ENCODE measurements at regions not wholly inside any gene's neighbourhood (a gene's known extent, or its start where the extent isn't known, plus 50 kb on each side); places are given as distances from the start of the nearest gene placed in this dataset.
"Not testable (repeated sequence)": the region's sequence is repeated elsewhere in the genome, so short reads cannot be mapped to it uniquely, and the experiment has no call there.

DNA sequence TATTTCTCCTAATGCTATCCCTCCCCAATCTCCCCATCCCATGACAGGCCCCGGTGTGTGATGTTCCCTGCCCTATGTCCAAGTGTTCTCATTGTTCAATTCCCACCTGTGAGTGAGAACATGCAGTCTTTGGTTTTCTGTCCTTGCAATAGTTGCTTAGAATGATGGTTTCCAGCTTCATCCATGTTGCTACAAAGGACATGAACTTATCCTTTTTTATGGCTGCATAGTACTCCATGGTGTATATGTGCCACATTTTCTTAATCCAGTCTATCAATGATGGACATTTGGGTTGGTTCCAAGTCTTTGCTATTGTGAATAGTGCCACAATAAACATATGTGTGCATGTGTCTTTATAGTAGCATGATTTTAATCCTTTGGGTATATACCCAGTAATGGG is 51.3 kb upstream of the RIOK2 start:
- H3K4me3 Mint-ChIP-seq; H3K27ac Mint-ChIP-seq; H3K27me3 Mint-ChIP-seq (ENCODE audit: low read depth); DNase-seq (ENCODE audit: low spot score in 2 of 2, unreplicated experiment in 2 of 2); H3K4me1 Mint-ChIP-seq; H3K36me3 Mint-ChIP-seq: not testable (repeated sequence)
- peaks cover 29% of the 10 kb centered on the region for H3K9me3 Mint-ChIP-seq

DNA sequence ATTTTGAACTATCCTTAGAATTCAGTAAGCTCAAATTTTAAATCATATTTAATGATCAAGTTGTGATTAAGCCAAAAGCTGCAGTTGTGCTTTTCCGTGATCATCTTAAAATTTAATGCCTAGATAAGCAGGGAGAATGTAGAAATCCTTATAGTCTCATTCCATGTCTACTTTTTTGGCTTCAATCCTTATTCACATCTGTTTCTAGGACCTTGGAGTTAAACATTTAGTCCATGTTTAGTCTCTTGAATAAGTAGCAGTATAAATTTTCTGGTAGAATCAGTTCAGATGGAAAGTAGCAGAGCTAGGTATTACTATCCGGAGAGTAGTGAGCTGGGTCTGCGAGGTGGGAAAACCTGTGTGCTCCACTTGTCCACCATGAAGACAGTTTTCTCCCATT is 59.3 kb upstream of the RIOK2 start:
- Mint-ChIP-seq H3K36me3 (no peaks in the 10 kb centered on the region), H3K4me1 (no peaks in the 10 kb centered on the region), H3K27ac (no peak overlapping the region), H3K27me3 (ENCODE audit: low read depth) (no peaks in the 10 kb centered on the region), H3K4me3 (no peak overlapping the region), H3K9me3 (peaks cover 15% of the 10 kb centered on the region)
- DNase-seq (ENCODE audit: low spot score in 2 of 2, unreplicated experiment in 2 of 2), result no peak
- TF ChIP-seq, protein P1, sequence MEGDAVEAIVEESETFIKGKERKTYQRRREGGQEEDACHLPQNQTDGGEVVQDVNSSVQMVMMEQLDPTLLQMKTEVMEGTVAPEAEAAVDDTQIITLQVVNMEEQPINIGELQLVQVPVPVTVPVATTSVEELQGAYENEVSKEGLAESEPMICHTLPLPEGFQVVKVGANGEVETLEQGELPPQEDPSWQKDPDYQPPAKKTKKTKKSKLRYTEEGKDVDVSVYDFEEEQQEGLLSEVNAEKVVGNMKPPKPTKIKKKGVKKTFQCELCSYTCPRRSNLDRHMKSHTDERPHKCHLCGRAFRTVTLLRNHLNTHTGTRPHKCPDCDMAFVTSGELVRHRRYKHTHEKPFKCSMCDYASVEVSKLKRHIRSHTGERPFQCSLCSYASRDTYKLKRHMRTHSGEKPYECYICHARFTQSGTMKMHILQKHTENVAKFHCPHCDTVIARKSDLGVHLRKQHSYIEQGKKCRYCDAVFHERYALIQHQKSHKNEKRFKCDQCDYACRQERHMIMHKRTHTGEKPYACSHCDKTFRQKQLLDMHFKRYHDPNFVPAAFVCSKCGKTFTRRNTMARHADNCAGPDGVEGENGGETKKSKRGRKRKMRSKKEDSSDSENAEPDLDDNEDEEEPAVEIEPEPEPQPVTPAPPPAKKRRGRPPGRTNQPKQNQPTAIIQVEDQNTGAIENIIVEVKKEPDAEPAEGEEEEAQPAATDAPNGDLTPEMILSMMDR (IDR thresholded peaks at IDR 0.05; ENCODE audit: unreplicated experiment), result no peak

DNA sequence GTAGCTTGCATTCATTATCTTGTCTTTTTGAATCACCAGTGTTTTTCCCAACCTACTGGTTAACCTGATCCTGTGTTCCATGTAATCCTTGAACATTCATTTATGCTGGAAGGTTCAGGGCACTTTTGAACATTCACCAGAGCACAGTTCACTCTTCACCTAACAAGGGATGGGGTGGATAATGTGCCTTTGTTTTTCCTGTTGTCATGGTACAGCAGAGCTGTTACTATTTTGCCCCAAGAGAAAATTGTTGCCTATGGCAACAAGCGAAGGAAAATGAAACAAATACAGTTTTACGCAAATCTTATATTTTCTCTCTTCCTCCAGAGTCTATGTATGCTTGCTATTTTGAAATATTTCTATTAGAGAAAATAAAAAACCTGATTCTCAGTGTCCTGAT is 60.3 kb upstream of the RIOK2 start:
- peaks cover 1% of the 10 kb centered on the region for H3K27me3 Mint-ChIP-seq (ENCODE audit: low read depth)

DNA sequence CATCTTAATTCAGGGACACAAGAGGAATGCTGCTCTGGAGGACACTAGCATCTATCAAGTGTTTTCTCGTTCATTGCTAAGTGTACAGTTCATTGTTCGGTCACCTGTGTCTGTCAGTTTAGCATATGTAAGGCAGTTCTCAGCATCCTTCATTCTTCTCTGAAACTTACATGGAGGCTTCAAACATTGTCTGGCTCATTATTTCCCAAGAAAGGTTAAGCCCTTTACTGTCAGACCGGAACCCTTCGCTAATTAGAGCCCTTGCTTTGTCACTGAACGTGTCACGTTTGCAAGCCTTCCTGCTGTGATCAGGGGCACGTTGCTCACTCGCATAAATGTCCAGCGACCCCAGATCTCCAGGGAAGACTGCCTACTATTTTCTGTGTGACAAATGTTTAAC is 62.3 kb upstream of the RIOK2 start:
- Mint-ChIP-seq H3K4me1 (no peaks in the 10 kb centered on the region), H3K9me3 (peaks cover 6% of the 10 kb centered on the region), H3K36me3 (no peaks in the 10 kb centered on the region), H3K4me3 (no peak overlapping the region), H3K27ac (no peak overlapping the region), H3K27me3 (ENCODE audit: low read depth) (peaks cover 1% of the 10 kb centered on the region)
- TF ChIP-seq, protein P1 (IDR thresholded peaks at IDR 0.05; ENCODE audit: unreplicated experiment), result no peak
- DNase-seq (ENCODE audit: low spot score in 2 of 2, unreplicated experiment in 2 of 2), result no peak

More for the DNA sequence above, 60.3 kb upstream of the RIOK2 start:
- H3K4me3 Mint-ChIP-seq, result no peak overlapping the region
- H3K27ac Mint-ChIP-seq, result no peak overlapping the region
- no peaks in the 10 kb centered on the region for H3K36me3 Mint-ChIP-seq
- no peak for DNase-seq (ENCODE audit: low spot score in 2 of 2, unreplicated experiment in 2 of 2)
- no peaks in the 10 kb centered on the region for H3K4me1 Mint-ChIP-seq
- H3K9me3 Mint-ChIP-seq, result peaks cover 16% of the 10 kb centered on the region
- TF ChIP-seq, protein P1 (IDR thresholded peaks at IDR 0.05; ENCODE audit: unreplicated experiment), result no peak

DNA sequence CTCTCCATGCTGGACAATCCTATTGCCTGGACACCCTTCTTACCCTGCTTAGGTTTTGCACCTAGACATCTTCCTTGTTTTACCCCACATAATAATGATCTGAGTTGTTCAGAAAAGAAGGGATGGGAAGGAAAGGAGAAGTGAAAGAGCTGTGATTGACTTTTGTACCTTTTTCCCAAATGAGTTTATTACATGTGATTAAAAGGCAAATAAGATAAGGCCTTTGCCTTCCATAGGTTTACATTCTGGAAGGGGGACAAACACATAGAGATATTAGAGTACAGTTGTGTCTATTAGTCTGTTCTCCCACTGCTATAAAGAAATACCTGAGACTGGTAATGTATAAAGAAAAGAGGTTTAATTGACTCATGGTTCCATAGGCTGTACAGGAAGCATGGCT is 67.1 kb upstream of the RIOK2 start:
- Mint-ChIP-seq H3K4me3 (no peak overlapping the region), H3K9me3 (peaks cover 6% of the 10 kb centered on the region), H3K27ac (no peak overlapping the region), H3K4me1 (no peaks in the 10 kb centered on the region), H3K27me3 (ENCODE audit: low read depth) (peaks cover 1% of the 10 kb centered on the region), H3K36me3 (no peaks in the 10 kb centered on the region)
- DNase-seq (ENCODE audit: low spot score in 2 of 2, unreplicated experiment in 2 of 2), result no peak
- TF ChIP-seq, protein P1 (IDR thresholded peaks at IDR 0.05; ENCODE audit: unreplicated experiment), result no peak

DNA sequence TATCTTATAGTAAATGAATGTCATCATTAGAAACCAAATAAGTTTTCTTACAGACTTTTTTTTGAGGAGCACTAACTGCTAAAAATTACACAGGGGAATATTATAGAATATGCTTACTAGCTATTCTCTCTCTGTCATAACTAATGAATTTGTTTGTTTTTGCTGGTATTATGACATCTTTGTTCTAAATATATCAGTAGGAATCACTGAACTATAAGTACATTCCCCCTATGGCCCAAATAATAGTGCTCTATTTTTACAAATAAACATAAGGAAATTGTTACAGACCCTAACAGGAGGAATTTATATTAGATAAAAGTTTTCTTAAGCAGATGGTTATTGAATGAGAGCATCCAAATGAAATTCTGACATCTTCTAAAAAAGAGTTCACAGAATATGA is 83.0 kb upstream of the RIOK2 start:
- Mint-ChIP-seq H3K27me3 (ENCODE audit: low read depth) (no peaks in the 10 kb centered on the region), H3K4me1 (no peaks in the 10 kb centered on the region), H3K27ac (no peak overlapping the region), H3K4me3 (no peak overlapping the region), H3K36me3 (no peaks in the 10 kb centered on the region), H3K9me3 (peaks cover 17% of the 10 kb centered on the region)
- no peak for DNase-seq (ENCODE audit: low spot score in 2 of 2, unreplicated experiment in 2 of 2)
- TF ChIP-seq, protein P1 (IDR thresholded peaks at IDR 0.05; ENCODE audit: unreplicated experiment), result no peak

Data from mesothelial cell of epicardium (in vitro differentiated cells).